HG02938 (cell line): ENCODE measurements at regions not wholly inside any gene's neighbourhood (a gene's known extent, or its start where the extent isn't known, plus 50 kb on each side); places are given as distances from the start of the nearest gene placed in this dataset.

ENCODE experiments used
- ATAC-seq: cut with Tn5 transposase; IDR thresholded peaks from one replicate; pipeline ENCODE4 v1.9.1; 2021; ENCODE audit warnings: mild to moderate bottlenecking, moderate library complexity; ENCODE audit not compliant: unreplicated experiment

DNA sequence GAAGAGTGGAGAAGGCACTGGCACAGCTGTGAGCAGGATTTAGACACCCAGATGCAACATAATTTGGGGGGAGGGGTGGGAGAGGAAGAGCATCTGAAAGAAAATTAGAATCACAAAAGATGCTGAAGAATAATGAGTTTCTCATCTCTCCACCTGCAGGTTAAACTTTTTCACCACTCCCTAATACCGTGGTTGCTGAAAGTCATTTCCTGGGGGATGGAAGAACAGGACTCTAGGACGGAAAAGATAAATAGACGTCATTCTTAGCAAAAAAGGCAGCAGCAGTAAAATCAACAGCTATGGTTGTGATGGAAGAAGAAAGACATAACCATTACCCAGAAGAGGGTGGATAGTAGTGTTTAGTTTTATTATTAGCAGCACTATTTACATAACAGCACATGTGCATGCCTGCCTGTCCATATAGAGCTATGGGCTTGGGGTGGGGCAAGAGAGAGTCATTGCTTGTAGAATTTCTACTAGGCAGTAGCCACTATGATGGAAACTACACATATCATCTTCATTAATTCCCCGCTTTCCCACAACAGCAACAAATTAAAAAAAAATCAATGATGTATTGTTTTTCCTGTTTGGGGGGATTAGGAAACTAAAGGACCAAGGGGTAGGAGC lies 212.2 kb downstream of the TRIB2 start:
- ATAC-seq, result no peak

DNA sequence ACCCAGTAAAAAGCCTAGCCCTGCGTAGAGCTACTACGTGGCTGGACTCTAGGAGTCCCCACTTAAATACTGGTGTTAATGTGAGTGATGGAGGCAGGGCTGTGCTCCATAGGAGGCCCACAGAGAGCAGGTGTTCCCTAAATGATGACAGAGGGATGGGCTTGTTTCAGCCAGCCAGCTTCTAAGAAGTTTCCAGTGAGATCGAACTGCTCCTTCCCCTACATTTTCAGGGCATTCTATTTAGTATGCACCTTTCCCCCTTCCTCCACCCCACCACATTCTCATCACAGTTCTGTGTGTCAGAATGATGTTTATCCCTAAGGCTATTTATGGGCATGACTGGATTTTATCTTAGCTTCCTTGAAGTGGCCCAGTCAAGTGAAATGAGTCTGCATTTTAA lies 213.0 kb downstream of the TRIB2 start:
- ATAC-seq, result no peak

DNA sequence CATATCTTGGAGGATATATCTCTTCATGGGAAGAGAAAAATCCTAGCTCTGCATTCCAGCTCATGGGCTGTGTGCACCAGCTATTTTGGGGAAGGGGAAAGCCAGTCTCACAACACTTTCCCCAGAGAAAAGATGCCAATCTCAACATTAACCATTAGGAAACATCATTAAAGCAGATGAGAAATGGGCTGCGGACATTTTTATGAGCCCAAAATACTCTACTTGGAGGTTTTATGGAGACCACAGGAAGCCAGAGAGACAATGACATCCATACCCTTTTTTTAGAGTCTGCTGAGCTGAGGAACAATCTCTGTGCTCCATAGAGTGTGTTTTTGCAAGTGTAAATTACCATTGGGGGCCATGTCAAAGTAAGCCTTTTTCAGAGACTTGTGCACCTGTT lies 213.7 kb downstream of the TRIB2 start:
- no peak for ATAC-seq

DNA sequence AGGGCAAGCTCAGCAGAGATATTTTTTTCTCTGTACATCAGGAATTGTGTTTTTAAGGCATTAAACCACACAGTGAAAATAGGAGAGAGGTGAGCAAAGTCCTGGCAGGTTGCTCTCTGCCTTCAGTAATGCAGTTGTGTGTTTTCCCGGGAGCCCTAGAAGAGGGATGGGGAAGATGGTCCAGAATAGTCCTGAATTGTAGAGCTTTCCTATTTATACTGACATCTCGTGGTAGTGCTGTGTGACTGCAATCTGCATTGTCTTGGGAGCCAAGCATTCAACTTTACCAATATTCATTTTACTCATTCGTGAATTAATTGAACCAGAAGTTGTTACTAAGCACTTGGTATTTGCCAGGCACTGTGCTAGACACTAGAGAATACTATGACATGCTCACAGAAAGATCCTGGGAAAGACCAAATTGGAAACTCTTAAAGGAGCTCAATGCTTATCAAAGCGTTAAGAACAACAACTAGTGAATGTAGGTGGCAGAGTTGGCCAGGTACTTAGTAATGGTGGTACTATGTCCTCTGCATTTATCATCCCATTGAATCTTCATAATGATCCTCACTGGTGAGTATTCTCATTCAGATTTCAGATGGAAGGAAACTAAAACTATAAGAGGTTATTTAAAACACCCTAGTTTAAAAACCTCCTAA lies 214.6 kb downstream of the TRIB2 start:
- ATAC-seq, result no peak

DNA sequence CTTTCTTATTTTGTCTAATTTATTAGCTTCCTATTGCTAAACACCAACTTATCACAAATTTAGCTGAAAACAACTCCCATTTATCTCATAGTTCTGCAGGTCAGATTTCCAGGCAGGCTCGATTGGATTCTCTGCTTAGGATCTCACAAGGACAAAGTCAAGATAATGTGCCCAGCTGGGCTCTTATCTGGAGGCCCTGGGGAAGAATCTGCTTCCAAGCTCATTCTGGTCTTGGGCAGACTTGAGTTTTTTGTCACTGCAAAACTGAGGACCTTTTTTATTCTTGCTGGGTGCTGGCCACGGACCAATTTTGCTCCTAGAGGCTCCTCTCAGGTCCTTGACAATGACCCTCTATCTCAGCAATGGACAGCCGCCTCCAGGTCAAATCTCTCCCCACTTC lies 215.5 kb downstream of the TRIB2 start:
- no peak for ATAC-seq

DNA sequence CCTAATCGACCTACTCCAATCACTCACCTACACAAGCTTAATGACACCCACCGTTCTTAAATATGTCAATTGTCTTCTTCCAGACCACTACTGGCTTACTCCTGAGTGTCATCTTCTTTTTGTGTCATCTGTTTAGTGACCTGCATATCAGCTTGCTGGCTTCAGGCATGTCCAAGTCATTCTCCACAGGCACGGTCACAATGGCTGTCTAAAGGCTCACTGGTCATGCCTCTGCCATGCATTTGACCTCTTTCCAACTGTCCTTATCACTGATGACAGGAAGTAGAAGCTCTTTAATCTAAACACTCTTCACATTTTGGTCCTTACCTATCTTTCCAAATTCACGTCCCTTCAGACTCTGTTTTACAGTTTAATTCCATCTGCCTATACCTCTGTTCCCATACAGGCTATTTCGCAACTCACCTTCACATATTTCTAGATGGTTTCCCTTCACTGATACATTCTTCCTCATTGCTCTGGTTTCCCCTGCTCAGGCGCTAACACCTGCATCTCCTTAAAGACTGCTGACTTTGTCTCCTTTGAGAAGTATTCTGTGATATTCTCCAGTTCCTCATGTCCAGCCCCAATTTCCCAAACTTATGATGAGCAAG lies 217.5 kb downstream of the TRIB2 start:
- no peak for ATAC-seq

DNA sequence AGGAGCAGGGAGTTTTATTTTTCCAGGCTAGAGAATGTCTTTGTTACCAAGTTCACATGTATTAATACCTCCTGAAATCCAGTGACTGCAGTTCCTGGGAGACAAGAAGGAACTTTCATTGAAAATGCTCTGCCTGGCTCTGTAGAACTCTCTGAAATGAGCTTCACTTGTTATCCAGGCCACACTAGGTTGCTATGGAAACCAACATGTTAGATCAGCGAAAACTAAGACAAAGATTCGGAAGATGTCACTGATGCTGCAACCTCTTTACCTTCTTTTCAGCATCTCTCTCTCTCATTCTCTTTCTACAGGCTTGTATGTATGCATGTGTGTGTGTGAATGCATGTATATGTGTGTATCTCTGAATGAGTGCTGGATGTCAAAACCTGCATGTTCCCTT lies 218.5 kb downstream of the TRIB2 start:
- no peak for ATAC-seq

DNA sequence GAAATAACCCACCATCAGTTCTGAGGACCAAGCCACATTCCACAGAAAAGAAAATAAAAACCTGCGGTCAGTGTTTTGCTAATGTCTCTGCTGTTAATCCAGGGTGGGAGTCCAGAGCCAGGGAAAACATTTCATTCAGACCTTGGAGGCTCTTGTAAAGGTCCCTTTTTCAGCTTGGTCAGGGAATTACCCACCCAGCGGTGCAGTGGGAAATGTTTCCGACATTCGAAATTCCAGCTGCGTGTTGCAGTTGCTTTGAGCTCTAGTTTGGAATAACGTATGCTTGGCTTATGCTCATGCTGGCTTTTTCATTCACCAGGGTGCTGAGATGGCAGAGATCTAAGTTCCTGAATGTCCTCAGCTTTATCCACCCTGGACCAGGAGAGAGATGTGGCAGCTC lies 219.1 kb downstream of the TRIB2 start:
- no peak for ATAC-seq

DNA sequence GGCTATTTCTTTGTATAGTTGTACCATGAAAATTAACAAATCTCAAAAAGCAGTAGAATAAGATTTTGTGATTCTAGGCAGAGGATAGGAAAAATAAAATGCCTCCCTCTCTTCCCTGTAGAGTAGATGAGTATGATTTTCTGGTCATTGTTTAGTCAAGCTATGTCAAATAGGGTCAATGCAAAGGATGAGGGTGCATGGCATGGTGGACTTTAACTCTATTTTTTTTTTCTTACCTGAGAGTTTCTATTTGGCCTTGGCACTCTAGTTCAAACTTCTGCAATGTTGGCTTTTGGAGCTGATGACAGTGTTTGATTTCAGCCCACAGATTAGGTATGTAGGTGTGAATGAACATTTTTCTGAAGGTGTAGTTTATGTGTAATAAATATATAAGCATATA lies 224.5 kb downstream of the TRIB2 start:
- ATAC-seq, result no peak

DNA sequence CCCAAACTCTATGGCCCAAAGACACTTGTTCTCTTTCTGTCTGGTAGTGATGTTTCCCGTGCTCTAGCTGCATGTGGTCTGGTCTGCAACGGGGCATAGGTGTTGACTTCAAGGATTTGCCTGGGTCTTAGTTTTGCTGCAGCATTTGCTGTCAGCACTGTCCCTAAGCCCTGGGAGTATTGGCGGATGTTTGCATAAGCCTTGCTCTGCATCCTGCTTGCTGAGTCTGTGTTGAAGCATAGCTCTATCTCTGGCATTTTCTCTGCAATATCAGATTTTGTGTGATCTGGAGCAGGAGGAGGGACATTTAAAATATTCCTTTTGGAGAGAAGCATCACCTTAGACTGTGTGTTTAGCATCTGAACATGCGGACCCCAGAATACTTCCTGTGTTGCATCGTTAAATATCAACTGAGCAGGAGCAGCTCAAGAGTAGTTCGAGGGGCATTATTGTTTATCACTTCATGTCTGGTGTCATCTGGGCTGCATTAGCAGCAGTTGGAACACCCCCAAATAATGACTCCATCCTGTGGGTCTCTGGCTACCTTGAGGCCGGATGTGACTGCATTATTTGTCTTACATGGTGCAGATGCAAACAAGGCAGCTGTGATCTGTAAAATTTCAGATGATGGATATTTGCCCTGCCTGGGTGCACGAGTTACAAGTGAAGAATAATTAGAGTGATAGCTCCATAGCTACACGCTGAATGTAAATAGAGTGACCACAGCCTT lies 231.7 kb downstream of the TRIB2 start:
- no peak for ATAC-seq

DNA sequence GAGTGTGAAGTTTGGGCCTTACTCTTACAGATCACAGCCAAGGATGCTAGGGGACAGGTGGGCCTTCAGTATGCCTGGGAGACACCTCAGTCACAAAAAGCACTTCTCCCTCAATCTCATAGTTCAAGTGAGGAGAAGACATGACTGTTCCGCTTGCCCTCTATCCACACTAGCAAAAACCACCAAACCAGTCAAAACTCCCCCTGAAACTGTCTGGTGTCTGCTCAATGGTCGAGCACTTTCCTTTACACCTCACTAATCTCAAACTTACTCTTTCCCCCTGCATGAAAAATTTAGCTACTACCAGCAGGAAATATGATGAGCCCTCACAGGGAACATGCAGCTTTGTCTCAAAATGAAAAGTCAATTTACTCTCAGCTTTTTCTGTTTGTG lies 232.2 kb downstream of the TRIB2 start:
- ATAC-seq, result peak; percentile 88

DNA sequence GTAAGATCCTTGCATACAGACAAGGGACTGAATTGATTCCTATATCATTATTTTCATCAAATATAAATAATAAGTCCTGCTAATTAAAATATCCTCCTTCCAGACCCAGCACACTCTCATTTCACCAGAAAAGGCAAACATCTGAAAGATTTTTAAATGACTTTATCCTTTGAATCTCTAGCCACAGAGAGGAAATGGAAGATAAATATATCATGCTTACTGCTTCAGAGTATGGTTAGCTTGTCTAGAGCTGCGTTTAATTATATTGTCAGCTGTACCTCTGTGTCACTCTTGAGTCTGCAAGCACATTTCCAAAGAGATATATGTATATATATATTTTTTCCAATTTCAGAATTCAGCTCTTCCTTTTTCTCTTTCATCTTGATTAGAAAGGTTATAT lies 232.7 kb downstream of the TRIB2 start:
- ATAC-seq, result no peak

DNA sequence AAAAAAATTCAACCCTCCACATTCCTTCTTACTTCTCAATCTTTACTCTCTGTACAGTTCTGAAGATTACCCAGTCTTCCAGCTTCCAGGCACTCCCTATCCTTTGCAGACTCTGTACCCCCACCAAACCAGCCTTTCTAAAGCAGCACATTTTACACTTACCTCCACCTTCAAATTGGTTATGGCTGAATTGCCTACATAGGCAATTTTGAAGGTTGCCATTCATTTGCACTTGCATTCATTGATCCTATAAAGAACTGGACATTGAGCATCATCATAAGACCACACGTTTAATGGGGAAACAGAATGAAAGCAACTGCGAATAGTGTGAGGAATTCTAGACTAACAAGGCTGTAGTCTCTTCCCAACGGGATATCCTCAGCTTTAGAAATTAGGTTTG lies 233.4 kb downstream of the TRIB2 start:
- ATAC-seq, result no peak

DNA sequence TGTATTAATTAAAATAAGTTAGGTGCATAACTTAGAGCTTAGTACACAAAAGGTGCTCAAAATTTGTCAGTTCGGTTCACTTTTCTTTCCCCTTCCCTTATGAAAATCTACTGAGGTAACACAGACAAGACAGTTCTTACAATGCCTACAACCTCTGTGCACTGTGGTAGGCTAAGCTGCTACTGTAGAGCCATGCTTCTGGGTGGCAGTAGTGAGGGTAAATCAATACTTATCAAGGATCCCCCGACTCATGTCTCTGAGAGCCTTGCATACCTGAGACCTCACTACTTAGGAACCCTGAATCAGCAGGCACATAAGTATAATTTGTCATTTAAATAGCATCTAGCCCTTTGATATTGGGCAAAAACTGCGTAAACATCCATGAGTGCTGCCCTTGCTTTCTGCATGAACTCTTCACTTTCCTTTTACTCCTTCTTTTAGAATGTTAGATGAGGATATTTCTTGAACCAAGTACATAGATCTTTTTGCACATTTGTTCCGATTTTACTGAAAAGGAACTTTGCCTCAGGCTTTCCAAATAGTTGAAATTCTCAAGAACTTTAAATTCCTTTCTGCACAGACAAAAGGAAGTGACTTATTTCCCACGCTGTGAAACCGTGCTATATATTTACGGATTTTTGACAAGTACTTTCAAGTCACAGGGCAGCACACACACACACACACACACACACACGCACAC lies 234.4 kb downstream of the TRIB2 start:
- no peak for ATAC-seq

DNA sequence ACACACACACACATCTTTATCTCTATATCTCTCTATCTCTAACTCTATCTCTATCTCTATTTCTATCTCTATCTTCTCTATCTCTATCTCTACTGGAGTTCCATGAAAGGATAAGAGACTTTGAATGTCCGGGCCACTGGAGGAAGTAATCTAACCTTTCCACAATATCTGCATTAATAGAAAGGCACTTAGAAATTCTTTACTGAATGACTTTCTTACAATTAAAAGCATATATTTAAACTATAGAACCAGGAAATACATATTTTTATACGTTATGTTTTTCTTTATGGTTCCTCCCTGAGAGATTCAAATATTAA lies 234.9 kb downstream of the TRIB2 start:
- no peak for ATAC-seq

DNA sequence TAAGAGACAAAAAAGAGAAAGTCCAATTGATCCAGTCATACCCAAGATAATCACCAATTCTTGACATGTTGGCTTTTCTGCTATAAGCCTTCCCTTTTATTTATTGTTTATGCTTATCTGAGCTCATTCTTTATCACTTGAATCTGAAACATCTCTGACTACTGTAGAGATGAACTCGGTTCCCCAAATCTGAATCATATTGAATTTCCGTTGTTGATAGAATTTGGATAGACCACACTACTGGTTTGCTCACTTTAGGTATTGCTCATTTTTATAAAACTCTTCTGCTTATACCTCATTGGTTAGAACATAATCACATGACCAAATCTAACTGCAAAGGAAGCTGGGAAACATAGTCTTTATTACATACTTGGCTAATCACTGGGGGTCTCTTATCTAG lies 236.9 kb downstream of the TRIB2 start:
- no peak for ATAC-seq

DNA sequence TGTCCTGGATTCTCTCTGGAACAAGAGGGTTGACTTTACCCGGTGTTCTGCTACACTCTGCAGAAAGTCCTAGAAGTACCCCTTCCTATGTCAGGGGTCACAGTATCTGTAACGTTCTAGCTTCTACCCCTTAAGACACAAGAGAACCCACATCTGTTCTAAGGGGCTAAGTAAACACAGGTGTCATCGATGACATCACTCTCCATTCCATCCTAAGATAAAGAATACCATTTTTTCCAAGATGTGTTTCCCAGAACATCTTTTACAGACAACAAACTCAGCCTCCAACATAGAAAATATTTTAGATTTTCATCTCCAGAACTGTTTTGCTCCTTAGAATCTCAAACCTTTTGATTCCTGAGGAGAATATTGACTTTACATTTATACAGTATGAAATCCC lies 239.1 kb downstream of the TRIB2 start:
- no peak for ATAC-seq

DNA sequence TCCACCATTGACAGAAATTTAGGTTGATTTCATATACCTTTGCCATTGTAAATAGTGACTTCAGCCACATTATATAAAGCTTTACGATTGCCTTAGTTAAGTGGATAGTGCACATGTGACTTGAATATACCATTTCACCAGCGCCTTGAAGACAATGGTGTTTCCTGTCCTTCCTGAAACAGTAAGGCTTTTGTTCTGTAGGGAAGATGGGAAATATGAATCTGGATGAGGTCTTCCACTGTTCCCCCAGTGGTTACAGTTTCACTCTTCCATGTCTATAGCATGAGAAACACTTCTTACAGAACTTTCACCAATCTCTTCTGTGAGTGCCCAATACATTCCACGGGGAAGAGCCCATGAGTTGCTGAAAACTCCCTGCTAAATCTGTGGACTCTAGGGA lies 240.5 kb downstream of the TRIB2 start:
- no peak for ATAC-seq

DNA sequence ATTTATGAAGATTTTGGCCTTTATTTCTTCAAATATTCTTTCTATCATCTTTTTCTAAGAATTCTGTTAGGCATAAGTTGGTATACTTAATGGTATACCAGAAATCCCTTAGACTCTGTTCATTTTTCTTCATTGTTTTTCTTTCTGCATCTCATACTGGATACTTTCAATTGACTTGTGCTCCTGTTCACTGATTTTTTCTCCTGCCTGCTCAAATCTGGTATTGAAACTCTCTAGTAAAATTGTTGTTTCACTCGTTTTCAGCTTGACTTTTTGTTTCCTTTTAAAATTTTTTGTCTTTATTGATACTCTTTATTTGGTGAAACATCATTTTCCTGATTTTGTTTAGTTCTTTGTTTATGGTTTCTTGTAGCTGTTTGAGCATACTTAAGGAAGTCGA lies 243.2 kb downstream of the TRIB2 start:
- no peak for ATAC-seq

DNA sequence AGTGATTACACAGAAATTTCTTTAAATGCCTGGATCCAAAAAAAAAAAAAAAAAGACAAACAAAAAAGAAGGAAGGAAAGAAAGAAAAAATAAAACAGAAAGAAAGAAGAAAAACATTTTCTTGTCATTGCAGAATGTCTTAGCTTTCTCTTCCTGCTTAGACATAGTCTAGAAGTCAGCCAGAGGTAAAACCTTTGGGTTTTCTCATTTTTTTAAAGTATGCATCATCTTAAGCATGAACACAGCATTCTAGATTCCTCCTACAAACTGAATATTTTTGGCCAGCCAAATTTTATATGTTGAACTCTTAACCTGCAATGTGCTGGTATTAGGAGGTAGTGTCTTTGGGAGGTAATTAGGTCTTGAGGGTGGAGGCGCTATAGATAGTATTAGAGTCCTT lies 243.9 kb downstream of the TRIB2 start:
- no peak for ATAC-seq

DNA sequence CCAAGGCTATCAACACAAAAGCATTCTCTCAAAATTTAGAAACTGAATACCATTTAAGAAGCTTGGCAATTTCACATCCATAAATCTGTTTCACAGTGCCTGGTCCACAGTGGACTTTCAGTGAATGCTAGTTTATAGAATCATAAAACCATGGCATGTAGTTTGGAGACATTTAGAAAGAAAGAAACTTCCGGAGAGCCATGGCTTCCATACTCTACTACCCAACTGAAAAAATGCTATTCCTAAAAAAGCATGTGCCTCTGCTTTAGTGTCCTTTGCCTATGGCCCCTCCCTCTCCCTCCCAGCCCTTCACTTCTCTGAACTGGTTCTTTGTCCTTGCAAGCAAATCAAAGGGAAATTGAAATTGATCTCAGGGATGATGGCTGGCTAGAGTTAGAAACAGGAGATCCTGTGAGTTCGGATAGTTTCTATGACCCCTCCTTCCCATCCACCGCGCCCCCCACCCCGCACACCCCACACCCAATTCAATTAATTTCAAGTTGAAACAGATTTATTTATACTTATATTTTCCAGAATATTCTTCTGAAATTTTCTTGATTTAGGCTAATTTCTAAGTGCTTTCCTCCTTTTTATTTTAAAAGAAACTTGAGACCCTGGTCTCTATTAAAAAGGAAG lies 248.3 kb downstream of the TRIB2 start:
- ATAC-seq, result no peak
